ENCODE measurements at regions not wholly inside any gene's neighbourhood (a gene's known extent, or its start where the extent isn't known, plus 50 kb on each side); places are given as distances from the start of the nearest gene placed in this dataset.

DNA sequence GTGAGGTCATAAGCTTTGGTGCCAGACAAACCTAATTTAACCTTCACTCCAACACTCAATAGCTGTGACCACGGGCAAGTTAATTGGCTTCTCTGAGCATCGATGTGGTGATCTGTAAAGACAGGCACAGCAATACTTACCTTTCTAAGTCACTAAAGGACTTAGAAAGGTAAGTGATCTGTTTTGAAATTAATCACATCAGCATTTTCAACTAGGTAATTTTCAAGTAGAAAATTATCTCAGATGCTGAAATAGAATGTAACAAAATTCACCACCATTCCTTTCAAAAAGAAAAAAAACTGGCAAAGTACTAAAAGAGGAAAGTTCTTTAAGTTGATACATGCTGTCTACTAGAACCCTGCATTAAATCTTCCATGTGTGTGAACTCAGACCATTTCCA is 354.5 kb downstream of the ICE1 start:
- Mint-ChIP-seq H3K9me3 (no peaks in the 10 kb centered on the region), H3K27me3 (ENCODE audit: low read depth) (no peaks in the 10 kb centered on the region), H3K4me3 (no peak overlapping the region), H3K4me1 (ENCODE audit: low read depth) (no peaks in the 10 kb centered on the region), H3K36me3 (ENCODE audit: low read depth) (no peaks in the 10 kb centered on the region), H3K27ac (no peak overlapping the region)
- DNase-seq (ENCODE audit: low spot score), result no peak

DNA sequence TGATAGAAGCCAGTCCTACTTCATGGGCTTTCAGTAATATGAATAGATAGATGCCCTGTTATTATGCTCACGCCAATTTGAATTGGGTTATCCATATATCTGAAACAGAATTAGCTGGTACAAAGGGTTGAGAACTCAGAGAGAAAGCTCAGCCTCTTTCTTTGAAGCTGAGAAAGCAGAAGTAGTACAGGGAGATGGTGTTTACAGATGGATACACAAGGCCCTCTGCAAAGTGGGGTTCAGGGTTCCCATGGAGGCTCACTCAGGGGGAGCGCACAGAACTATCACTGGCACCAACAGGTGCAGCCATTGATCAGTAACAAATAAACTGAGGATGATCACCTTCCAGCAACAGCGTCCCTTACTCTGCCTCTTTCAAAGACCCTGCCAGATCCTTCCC is 349.7 kb downstream of the ICE1 start:
- Mint-ChIP-seq H3K27ac (no peak overlapping the region), H3K36me3 (ENCODE audit: low read depth) (no peaks in the 10 kb centered on the region), H3K9me3 (no peaks in the 10 kb centered on the region), H3K27me3 (ENCODE audit: low read depth) (no peaks in the 10 kb centered on the region), H3K4me3 (no peak overlapping the region), H3K4me1 (ENCODE audit: low read depth) (peaks cover 4% of the 10 kb centered on the region)
- DNase-seq (ENCODE audit: low spot score), result no peak

DNA sequence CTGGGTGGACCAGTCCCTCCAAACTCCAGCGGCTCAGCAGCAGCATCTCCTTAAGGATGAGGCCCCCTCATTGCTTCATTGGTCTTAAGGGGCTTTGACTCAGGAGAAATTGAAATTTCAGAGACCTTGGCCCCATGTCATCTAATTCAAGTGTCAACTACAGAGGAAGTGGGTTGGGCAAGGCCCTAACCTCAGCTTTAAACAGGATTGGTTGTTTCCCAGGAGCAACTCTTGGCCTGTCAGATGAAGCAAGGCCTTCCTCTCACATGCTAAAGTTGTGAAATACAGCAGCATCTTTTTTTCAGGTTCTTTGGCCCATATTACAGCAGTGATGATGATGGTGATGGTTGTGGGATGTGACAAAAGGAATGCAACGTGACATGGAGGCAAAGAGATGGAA is 348.3 kb downstream of the ICE1 start:
- Mint-ChIP-seq H3K9me3 (no peaks in the 10 kb centered on the region), H3K27ac (no peak overlapping the region), H3K4me1 (ENCODE audit: low read depth) (peaks cover 4% of the 10 kb centered on the region), H3K4me3 (no peak overlapping the region), H3K36me3 (ENCODE audit: low read depth) (no peaks in the 10 kb centered on the region), H3K27me3 (ENCODE audit: low read depth) (no peaks in the 10 kb centered on the region)
- no peak for DNase-seq (ENCODE audit: low spot score)

DNA sequence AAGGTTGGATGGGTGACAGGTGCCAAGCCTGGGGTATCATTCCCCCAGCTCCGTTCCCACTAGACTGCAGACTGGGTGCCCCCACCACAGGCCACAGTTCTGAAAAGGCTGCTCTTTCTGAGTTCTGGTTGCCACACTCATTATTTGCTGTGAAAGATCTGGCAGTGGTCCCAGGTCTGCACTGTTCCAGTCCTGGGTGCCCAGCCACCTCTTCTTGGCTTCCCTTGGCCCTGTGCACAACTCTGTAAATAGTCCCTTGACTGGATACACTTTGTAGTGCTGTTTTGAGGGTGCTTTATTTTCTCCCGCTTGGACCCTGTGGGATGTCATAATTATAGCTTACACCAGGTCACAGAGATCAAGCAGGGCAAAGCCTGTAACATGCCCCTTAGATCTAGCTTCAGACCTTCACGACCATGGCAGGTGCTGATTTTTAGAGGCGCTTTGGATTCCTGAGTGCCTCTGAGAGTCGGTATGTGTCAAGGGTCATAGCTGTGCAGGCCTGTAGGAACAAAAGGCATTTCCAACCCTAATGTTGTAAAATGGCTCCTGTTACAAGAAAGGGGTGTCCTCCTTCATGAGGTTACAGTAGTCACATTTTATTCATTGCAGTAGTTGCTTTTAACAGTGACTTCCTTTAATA is 344.9 kb downstream of the ICE1 start:
- H3K36me3 Mint-ChIP-seq (ENCODE audit: low read depth), result no peaks in the 10 kb centered on the region

DNA sequence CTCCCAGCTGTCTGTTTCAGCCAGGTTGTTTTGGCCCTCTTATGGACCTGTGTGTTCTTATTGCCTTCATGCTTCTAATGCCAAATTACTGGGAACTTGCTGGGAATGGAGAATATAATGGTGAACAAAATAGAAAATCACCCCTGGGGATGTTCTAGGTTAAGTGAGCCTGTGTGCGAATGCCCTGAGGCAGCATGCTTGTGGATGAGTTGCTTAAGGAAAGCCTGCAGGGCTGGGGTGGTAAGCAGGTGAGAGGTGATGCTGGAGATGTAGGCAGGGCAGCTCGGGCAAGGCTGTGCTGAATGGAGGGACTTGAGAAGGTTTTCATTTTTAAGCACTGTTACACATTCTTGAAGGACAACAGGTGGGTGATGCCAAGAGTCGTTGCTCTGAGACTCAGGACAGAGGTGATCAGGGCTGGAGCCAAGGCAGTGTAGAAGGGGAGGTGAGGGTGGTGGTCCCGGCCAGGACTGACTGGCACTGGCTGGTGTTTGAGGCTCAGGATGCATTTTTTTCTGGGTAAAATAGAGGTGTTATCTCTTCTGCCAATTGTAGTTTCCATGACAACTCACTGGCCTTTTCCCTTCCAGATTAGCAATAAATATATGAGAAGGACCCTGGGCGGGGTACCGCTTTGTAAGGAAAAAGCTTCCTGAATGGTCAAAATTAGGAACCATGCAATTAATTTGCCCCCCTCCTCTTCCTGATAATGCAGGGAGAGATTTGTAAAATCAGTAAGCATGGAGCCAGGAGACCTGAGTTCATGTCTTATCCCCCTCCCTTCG is 342.8 kb downstream of the ICE1 start:
- Mint-ChIP-seq H3K4me1 (ENCODE audit: low read depth) (no peaks in the 10 kb centered on the region), H3K36me3 (ENCODE audit: low read depth) (no peaks in the 10 kb centered on the region), H3K27me3 (ENCODE audit: low read depth) (no peaks in the 10 kb centered on the region), H3K27ac (no peak overlapping the region), H3K9me3 (no peaks in the 10 kb centered on the region), H3K4me3 (no peak overlapping the region)
- DNase-seq (ENCODE audit: low spot score), result no peak

More for the DNA sequence above, 344.9 kb downstream of the ICE1 start:
- no peak for DNase-seq (ENCODE audit: low spot score)
- Mint-ChIP-seq H3K4me3 (no peak overlapping the region), H3K27ac (no peak overlapping the region), H3K9me3 (no peaks in the 10 kb centered on the region), H3K27me3 (ENCODE audit: low read depth) (no peaks in the 10 kb centered on the region), H3K4me1 (ENCODE audit: low read depth) (peaks cover 4% of the 10 kb centered on the region)

DNA sequence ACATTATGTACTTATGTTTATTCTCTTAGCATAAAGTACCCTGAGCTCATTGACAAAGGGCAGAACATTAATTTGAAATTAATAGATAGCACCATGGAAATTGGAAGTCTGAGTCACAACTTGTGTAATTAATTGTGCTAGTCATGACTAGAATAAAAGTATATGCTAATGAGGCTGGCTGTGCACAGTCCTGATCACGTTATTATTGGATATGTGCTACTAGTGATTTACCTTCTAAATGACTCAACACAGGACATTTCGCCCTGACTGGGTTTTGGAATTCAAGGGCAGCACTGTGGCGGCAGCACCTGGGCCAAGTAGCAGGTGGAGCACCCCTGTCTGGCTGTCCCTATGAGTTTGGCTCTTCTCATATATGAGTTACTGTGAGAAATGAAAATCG is 341.8 kb downstream of the ICE1 start:
- Mint-ChIP-seq H3K27me3 (ENCODE audit: low read depth) (no peaks in the 10 kb centered on the region), H3K9me3 (no peaks in the 10 kb centered on the region), H3K4me1 (ENCODE audit: low read depth) (no peaks in the 10 kb centered on the region), H3K27ac (no peak overlapping the region), H3K4me3 (no peak overlapping the region), H3K36me3 (ENCODE audit: low read depth) (no peaks in the 10 kb centered on the region)
- no peak for DNase-seq (ENCODE audit: low spot score)

DNA sequence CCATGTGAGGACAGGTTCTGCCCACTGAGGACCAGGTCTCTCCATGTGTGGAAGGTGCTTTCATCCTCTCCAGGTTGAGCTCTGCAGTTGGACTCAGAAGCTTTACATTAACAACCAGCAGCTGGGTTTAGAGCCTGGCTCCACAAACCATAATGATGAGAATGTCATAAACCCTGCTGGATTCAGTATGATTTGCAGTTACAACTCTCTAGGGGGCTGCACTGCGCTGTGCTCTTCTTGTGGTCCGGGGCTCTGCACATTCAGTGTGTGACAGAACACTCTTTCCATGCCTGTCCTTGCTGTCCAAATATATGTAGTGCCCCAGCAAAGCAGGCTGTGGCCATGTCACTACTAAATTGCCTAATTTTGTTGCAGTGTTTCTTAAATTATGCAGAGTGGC is 334.3 kb downstream of the ICE1 start:
- Mint-ChIP-seq H3K27me3 (ENCODE audit: low read depth) (no peaks in the 10 kb centered on the region), H3K36me3 (ENCODE audit: low read depth) (no peaks in the 10 kb centered on the region), H3K27ac (no peak overlapping the region), H3K4me1 (ENCODE audit: low read depth) (peaks cover 12% of the 10 kb centered on the region), H3K9me3 (no peaks in the 10 kb centered on the region), H3K4me3 (no peak overlapping the region)
- no peak for DNase-seq (ENCODE audit: low spot score)

DNA sequence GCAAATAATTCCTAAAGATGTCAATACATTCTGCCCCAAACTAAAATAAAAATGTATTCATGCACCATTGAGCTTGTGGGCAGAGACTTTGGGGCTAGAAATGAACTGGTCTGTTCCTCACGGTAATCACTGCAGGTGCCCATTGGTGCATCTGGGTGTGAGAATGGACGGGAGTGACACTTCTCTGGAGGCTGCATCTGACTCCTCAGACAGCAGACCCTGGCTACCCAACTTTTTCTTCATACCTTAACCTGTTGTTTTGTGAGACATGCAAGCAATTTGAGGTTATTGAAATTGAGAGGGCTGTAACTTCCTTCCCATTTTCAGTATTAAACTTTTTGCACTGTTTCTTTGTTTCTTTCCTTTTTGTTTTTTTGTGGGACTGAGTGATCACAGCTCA is 333.4 kb downstream of the ICE1 start:
- Mint-ChIP-seq H3K27ac (no peak overlapping the region), H3K4me1 (ENCODE audit: low read depth) (peaks cover 17% of the 10 kb centered on the region), H3K9me3 (no peaks in the 10 kb centered on the region), H3K27me3 (ENCODE audit: low read depth) (no peaks in the 10 kb centered on the region), H3K4me3 (no peak overlapping the region), H3K36me3 (ENCODE audit: low read depth) (no peaks in the 10 kb centered on the region)
- no peak for DNase-seq (ENCODE audit: low spot score)

DNA sequence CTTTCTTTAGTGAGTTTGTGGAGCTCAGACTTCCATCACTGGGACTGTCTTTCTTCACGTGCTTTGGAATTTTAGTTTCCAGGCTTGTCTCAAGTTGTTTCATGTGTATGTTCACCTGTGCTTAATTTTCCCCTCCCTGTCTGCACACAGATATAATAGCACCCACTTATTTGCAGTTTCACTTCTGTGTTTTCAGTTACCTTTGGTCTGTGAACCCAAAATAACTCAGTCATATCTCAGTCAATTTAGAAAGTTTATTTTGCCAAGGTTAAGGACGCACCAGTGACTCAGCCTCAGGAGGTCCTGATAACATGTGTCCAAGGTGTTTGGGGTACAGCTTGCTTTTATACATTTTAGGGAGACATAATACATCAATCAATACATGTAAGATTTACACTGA is 330.4 kb downstream of the ICE1 start:
- no peak overlapping the region for H3K4me3 Mint-ChIP-seq
- H3K27ac Mint-ChIP-seq, result no peak overlapping the region
- peaks cover 18% of the 10 kb centered on the region for H3K4me1 Mint-ChIP-seq (ENCODE audit: low read depth)
- H3K36me3 Mint-ChIP-seq (ENCODE audit: low read depth), result no peaks in the 10 kb centered on the region
- H3K9me3 Mint-ChIP-seq, result no peaks in the 10 kb centered on the region
- DNase-seq (ENCODE audit: low spot score), result no peak
- H3K27me3 Mint-ChIP-seq (ENCODE audit: low read depth), result peaks cover 4% of the 10 kb centered on the region

DNA sequence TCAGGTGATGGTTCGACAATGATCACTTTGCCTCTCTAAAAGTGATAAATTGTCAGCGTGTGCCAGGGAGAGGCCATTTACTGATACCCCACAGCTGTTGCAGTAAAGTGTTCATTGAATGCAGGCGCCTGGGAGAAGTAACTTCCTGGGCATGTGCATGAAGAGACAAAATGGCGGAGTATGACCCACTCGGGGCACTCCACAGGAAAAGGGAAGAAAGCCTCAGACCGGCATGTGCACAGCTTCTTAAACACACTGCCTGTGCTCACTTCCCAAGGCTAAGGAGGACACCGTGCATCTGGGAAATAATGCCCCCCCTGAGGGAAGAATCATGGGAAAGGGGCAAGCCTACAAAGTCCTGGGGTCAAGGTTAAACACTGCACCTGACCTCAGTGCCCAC is 329.5 kb downstream of the ICE1 start:
- peaks cover 4% of the 10 kb centered on the region for H3K27me3 Mint-ChIP-seq (ENCODE audit: low read depth)
- no peaks in the 10 kb centered on the region for H3K36me3 Mint-ChIP-seq (ENCODE audit: low read depth)
- no peak for DNase-seq (ENCODE audit: low spot score)
- no peaks in the 10 kb centered on the region for H3K9me3 Mint-ChIP-seq
- no peak overlapping the region for H3K27ac Mint-ChIP-seq
- H3K4me3 Mint-ChIP-seq, result no peak overlapping the region
- H3K4me1 Mint-ChIP-seq (ENCODE audit: low read depth), result peaks cover 18% of the 10 kb centered on the region

DNA sequence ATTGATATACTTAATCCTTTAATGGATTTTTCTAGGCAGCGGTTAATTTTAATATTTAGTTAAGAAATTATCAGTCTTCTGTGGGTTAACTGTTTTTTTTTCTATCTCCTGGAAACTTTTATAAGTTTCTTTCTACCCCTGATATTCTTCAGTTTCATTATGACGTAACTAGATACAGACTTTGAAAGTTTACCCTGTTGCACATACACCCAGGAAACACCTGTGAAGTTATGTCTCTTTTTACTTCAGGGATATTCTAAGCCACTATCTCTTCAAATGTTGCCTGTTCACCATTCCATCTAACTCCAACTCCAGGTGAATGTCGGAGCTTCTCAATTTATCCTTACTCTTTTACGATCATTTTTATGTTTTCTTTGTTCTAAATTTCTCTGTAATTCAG is 329.0 kb downstream of the ICE1 start:
- Mint-ChIP-seq H3K4me3 (peak overlapping the region; percentile 33), H3K4me1 (ENCODE audit: low read depth) (peaks cover 18% of the 10 kb centered on the region), H3K27ac (no peak overlapping the region), H3K27me3 (ENCODE audit: low read depth) (peaks cover 4% of the 10 kb centered on the region), H3K9me3 (no peaks in the 10 kb centered on the region), H3K36me3 (ENCODE audit: low read depth) (no peaks in the 10 kb centered on the region)
- DNase-seq (ENCODE audit: low spot score), result no peak

DNA sequence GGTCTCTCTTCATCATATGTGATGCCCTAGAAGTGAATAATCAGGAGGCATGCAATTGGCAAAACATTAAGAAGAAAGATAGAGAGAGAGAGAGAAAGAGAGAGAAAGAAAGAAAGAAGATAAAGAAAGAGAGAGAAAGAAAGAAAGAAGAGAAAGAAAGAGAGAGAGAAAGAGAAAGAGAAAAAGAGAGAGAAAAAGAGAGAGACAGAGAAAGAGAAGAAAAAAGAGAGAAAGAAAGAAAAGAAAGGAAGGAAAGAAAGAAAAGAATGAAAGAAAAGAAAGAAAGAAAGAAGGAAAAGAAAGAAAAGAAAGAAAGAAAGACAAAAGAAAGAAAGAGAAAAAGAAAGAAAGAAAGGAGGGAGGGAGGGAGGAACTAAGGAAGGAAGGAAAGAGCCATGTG is 318.9 kb downstream of the ICE1 start:
- H3K9me3 Mint-ChIP-seq, result peaks cover 32% of the 10 kb centered on the region
- no peaks in the 10 kb centered on the region for H3K4me1 Mint-ChIP-seq (ENCODE audit: low read depth)
- H3K36me3 Mint-ChIP-seq (ENCODE audit: low read depth), result no peaks in the 10 kb centered on the region
- DNase-seq (ENCODE audit: low spot score), result no peak
- no peaks in the 10 kb centered on the region for H3K27me3 Mint-ChIP-seq (ENCODE audit: low read depth)
- no peak overlapping the region for H3K4me3 Mint-ChIP-seq
- no peak overlapping the region for H3K27ac Mint-ChIP-seq

DNA sequence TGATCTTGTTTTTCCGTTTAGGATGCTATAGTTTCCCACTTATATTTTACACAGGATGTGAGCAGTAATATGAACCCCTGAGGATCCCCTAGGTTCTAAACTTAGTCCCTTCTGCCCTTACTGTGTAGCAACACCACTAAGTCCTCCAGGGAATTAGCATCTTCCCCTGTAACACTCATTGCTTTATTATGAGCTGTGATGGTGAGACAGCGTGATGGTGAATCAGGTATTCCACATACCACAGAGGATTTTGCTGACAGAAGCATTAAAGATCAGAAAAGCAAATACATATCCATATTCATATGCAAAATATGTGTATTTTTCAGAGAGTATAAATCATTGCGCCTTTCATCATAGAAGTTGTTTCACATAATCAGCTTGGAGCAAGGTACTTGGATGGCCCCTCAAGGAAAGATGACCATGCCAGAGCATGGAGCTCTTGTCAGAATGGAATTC is 317.0 kb downstream of the ICE1 start:
- H3K4me1 Mint-ChIP-seq (ENCODE audit: low read depth), result peaks cover 3% of the 10 kb centered on the region

DNA sequence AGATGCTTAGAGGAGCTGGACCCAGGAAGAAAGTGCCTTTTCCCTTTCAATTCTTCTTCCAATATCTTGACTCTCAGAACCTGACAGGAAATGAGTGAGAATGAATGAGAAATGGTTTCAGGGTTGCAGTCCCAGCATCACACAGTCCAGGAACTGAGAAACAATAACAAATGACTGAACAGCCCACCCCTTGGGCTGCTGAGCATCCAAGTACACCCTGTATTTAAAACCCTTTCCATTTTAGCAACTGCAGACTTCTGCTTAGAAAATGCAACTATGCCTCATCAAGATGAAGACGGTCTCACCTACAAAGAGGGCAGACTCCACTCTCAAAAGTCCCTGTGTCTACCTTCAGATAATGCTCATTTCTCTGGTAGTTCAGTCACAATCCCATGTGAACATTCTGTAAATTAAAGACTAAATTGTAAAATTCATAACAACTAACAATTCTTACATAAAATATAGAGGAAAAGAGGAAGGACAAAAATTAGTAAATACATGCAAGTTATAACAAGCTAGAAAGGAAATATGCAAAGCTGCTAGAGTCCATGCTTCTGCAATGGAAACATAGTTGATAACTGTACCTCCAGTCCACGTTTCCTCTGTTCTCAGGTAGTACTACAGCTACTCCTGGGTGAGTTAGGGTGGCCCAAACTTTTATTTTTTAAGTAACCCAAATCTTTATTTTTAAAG is 316.5 kb downstream of the ICE1 start:
- no peak overlapping the region for H3K27ac Mint-ChIP-seq
- H3K27me3 Mint-ChIP-seq (ENCODE audit: low read depth), result no peaks in the 10 kb centered on the region
- H3K36me3 Mint-ChIP-seq (ENCODE audit: low read depth), result no peaks in the 10 kb centered on the region
- H3K4me1 Mint-ChIP-seq (ENCODE audit: low read depth), result peaks cover 3% of the 10 kb centered on the region
- no peak for DNase-seq (ENCODE audit: low spot score)
- peaks cover 13% of the 10 kb centered on the region for H3K9me3 Mint-ChIP-seq
- H3K4me3 Mint-ChIP-seq, result no peak overlapping the region

More for the DNA sequence above, 317.0 kb downstream of the ICE1 start:
- Mint-ChIP-seq H3K27ac (no peak overlapping the region), H3K4me3 (no peak overlapping the region), H3K36me3 (ENCODE audit: low read depth) (no peaks in the 10 kb centered on the region), H3K27me3 (ENCODE audit: low read depth) (no peaks in the 10 kb centered on the region), H3K9me3 (peaks cover 16% of the 10 kb centered on the region)
- DNase-seq (ENCODE audit: low spot score), result no peak
